ENCODE measurements at regions not wholly inside any gene's neighbourhood (a gene's known extent, or its start where the extent isn't known, plus 50 kb on each side); places are given as distances from the start of the nearest gene placed in this dataset.

DNA sequence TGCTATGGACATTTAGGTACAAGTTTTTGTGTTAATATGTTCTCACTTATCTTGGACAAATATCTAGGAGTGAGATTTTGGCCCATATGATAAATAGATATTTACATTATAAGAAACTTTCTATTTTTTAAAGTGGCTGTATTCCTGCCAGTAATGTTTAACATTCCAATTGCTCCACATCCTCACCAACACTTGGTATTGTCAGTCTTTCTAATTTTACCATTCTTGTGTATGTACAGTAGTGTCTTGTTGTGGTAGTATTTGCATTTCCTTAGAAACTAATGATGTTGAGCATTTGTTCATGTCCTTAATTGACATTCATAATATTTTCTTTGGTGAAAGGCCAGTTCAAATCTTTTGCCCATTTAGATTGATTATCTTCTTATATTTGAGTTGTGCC lies 171.4 kb upstream of the TSHZ3 start:
- TF ChIP-seq, protein P1, sequence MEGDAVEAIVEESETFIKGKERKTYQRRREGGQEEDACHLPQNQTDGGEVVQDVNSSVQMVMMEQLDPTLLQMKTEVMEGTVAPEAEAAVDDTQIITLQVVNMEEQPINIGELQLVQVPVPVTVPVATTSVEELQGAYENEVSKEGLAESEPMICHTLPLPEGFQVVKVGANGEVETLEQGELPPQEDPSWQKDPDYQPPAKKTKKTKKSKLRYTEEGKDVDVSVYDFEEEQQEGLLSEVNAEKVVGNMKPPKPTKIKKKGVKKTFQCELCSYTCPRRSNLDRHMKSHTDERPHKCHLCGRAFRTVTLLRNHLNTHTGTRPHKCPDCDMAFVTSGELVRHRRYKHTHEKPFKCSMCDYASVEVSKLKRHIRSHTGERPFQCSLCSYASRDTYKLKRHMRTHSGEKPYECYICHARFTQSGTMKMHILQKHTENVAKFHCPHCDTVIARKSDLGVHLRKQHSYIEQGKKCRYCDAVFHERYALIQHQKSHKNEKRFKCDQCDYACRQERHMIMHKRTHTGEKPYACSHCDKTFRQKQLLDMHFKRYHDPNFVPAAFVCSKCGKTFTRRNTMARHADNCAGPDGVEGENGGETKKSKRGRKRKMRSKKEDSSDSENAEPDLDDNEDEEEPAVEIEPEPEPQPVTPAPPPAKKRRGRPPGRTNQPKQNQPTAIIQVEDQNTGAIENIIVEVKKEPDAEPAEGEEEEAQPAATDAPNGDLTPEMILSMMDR (IDR thresholded peaks at IDR 0.05; ENCODE audit: unreplicated experiment): no peak
- Mint-ChIP-seq H3K36me3 (ENCODE audit: low read depth, unreplicated experiment) (no peaks in the 10 kb centered on the region), H3K4me3 (ENCODE audit: unreplicated experiment) (no peak overlapping the region), H3K27me3 (ENCODE audit: unreplicated experiment) (peaks cover 1% of the 10 kb centered on the region), H3K4me1 (ENCODE audit: unreplicated experiment) (no peaks in the 10 kb centered on the region), H3K27ac (ENCODE audit: unreplicated experiment) (no peak overlapping the region), H3K9me3 (ENCODE audit: unreplicated experiment) (no peaks in the 10 kb centered on the region)
- DNase-seq (ENCODE audit: low spot score): no peak

DNA sequence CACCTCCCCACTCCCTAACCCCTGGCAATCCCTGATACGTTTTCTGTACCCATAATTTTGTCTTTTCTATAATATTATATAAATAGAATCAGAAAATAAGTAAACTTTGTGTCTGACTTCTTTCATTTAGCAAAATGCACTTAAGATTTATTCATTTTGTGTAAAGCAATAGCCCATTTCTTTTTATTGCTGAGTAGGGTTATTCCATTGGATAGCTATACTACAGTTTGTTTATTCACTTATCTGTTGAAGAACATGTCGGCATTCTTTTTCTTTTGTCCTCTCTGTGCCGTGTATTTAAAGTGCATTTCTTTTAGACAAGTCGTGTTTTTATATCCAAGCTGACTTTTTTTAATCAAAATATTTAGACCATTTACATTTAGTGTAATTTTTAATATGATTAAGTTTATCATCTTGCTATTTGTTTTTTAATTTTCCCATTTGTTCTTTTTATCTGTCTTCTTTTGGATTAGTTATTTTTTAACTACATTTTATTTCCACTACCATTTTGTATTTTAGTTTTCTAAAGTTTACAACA lies 176.4 kb upstream of the TSHZ3 start:
- Mint-ChIP-seq H3K4me1 (ENCODE audit: unreplicated experiment) (no peaks in the 10 kb centered on the region), H3K36me3 (ENCODE audit: low read depth, unreplicated experiment) (no peaks in the 10 kb centered on the region), H3K27ac (ENCODE audit: unreplicated experiment) (no peak overlapping the region), H3K27me3 (ENCODE audit: unreplicated experiment) (peaks cover 1% of the 10 kb centered on the region), H3K4me3 (ENCODE audit: unreplicated experiment) (no peak overlapping the region), H3K9me3 (ENCODE audit: unreplicated experiment) (no peaks in the 10 kb centered on the region)
- TF ChIP-seq, protein P1 (IDR thresholded peaks at IDR 0.05; ENCODE audit: unreplicated experiment): no peak
- DNase-seq (ENCODE audit: low spot score): no peak

DNA sequence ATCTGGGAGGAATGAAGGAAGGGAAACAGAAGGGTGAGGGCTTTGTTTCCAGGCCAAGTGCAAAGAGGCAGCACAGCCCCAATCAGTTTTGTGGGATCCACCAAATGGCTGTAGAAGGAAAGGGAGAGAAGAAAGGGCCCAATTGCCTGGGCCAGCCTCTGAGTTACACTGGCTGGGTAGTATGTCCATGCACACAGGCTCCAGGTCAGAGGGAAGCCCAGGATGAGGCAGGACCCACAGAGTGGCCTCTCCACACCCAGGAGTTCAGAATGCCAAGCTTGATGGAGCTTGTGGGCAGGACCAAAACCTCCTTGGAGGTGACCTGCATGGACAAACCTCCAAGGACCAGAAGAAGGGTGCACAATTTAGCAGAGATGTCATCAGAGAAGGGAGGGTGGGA lies 178.2 kb upstream of the TSHZ3 start:
- Mint-ChIP-seq H3K27me3 (ENCODE audit: unreplicated experiment) (peaks cover 2% of the 10 kb centered on the region), H3K4me1 (ENCODE audit: unreplicated experiment) (no peaks in the 10 kb centered on the region), H3K36me3 (ENCODE audit: low read depth, unreplicated experiment) (no peaks in the 10 kb centered on the region), H3K9me3 (ENCODE audit: unreplicated experiment) (no peaks in the 10 kb centered on the region), H3K4me3 (ENCODE audit: unreplicated experiment) (no peak overlapping the region), H3K27ac (ENCODE audit: unreplicated experiment) (no peak overlapping the region)
- no peak for DNase-seq (ENCODE audit: low spot score)
- TF ChIP-seq, protein P1 (IDR thresholded peaks at IDR 0.05; ENCODE audit: unreplicated experiment): no peak

DNA sequence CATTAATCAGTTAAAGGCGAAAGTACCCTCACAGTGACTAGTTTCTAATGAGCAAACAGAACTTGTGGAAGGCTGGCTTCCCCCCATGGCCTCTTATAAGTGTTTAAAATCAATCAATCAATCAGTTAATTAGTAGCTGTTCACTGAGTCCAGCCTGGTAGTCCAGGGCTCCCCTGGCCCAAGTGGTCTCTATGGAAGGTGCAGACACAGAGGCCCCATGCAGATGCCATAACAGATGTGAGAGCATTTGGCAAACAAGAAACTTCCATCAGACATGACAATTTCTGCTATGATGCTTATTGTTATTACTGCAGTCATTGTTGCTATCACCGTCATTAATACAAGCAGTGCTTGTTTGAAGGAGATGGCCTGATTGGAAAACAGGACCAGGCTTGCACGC lies 179.0 kb upstream of the TSHZ3 start:
- H3K4me1 Mint-ChIP-seq (ENCODE audit: unreplicated experiment): no peaks in the 10 kb centered on the region
- no peak for DNase-seq (ENCODE audit: low spot score)
- no peaks in the 10 kb centered on the region for H3K9me3 Mint-ChIP-seq (ENCODE audit: unreplicated experiment)
- no peaks in the 10 kb centered on the region for H3K36me3 Mint-ChIP-seq (ENCODE audit: low read depth, unreplicated experiment)
- TF ChIP-seq, protein P1 (IDR thresholded peaks at IDR 0.05; ENCODE audit: unreplicated experiment): no peak
- peaks cover 2% of the 10 kb centered on the region for H3K27me3 Mint-ChIP-seq (ENCODE audit: unreplicated experiment)
- H3K27ac Mint-ChIP-seq (ENCODE audit: unreplicated experiment): no peak overlapping the region
- H3K4me3 Mint-ChIP-seq (ENCODE audit: unreplicated experiment): no peak overlapping the region

DNA sequence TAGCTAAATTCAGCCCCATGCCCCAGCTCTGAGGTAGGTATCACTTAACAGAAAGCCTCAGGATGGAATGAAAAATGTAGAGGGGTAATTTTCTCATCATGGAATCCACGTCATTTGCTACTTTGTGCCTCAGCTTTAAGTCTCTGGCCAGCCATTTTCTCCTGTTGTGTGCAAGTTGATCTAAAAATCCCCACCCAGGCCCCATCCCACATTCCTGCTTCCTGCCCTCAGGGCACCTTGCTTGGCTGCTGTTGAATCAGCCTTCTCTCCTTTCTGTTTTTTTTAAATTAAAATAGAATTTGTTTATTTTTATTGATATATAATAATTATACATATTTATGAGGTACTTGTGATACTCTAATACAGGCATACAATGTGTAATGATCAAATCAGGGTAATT lies 179.9 kb upstream of the TSHZ3 start:
- Mint-ChIP-seq H3K4me3 (ENCODE audit: unreplicated experiment) (no peak overlapping the region), H3K9me3 (ENCODE audit: unreplicated experiment) (no peaks in the 10 kb centered on the region), H3K36me3 (ENCODE audit: low read depth, unreplicated experiment) (no peaks in the 10 kb centered on the region), H3K4me1 (ENCODE audit: unreplicated experiment) (no peaks in the 10 kb centered on the region), H3K27ac (ENCODE audit: unreplicated experiment) (no peak overlapping the region), H3K27me3 (ENCODE audit: unreplicated experiment) (peaks cover 2% of the 10 kb centered on the region)
- TF ChIP-seq, protein P1 (IDR thresholded peaks at IDR 0.05; ENCODE audit: unreplicated experiment): no peak
- DNase-seq (ENCODE audit: low spot score): no peak

Measured in endothelial cell (in vitro differentiated cells).